Transverse colon (tissue), 4 donors: ENCODE measurements at regions not wholly inside any gene's neighbourhood (a gene's known extent, or its start where the extent isn't known, plus 50 kb on each side); places are given as distances from the start of the nearest gene placed in this dataset.

Experiments
- DNase-seq: peaks from one replicate; pipeline ENCODE4 v3.0.0-alpha.2; 2019
- H3K27ac ChIP-seq, 4 donors: fragments of 200-600 bp; sonication (generic); 2 replicates each; pipeline ENCODE4 v1.5.1; 2016 to 2018; ENCODE audit warnings: inconsistent platforms in 4 of 4
- H3K27me3 ChIP-seq: fragments of 200-600 bp; sonication (generic); 2 replicates; pipeline ENCODE4 v1.5.1; 2017; ENCODE audit warnings: inconsistent platforms
- H3K36me3 ChIP-seq, 4 donors: fragments of 200-600 bp; sonication (generic); 2 replicates each; pipeline ENCODE4 v1.5.1; 2017 to 2019; ENCODE audit warnings: inconsistent platforms in 4 of 4
- H3K4me1 ChIP-seq, 4 donors: fragments of 200-600 bp; sonication (generic); 2 replicates each; pipeline ENCODE4 v1.5.1; 2017 to 2020; ENCODE audit warnings: inconsistent platforms in 4 of 4
- H3K4me3 ChIP-seq, 4 donors: fragments of 200-600 bp; sonication (generic); 1 replicate in 1 of 4; 2 replicates in 3 of 4; pipeline versions ENCODE4 v1.5.1 to v1.6.1; 2017 to 2019; ENCODE audit warnings: inconsistent platforms in 4 of 4
- H3K9me3 ChIP-seq, 2 donors: fragments of 200-600 bp; sonication (generic); 2 replicates each; pipeline ENCODE4 v1.5.1; 2017 to 2019; ENCODE audit warnings: inconsistent platforms in 2 of 2
- CTCF ChIP-seq, 5 experiments: fragments of 200-600 bp in 3 of 5; fragments of 450-650 bp in 2 of 5; sonication (generic) in 3 of 5; IDR thresholded peaks; 1 replicate in 2 of 5; 2 replicates in 3 of 5; pipeline ENCODE4 v1.5.1; 2016 to 2017; ENCODE audit warnings: antibody characterized with exemption in 5 of 5, inconsistent platforms in 3 of 5, mild to moderate bottlenecking in 2 of 5, moderate library complexity in 1 of 5
- EP300 ChIP-seq: sonication (generic); formaldehyde crosslinking; IDR thresholded peaks from one replicate; pipeline ENCODE4 v1.6.1; 2017; ENCODE audit warnings: antibody characterized with exemption, low read depth
- POLR2A ChIP-seq: fragments of 450-650 bp; IDR thresholded peaks from one replicate; pipeline ENCODE4 v1.6.1; 2016; ENCODE audit warnings: antibody characterized with exemption, mild to moderate bottlenecking, moderate library complexity
- POLR2AphosphoS5 ChIP-seq, 3 donors: sonication (generic); formaldehyde crosslinking; IDR thresholded peaks; one replicate each; pipeline ENCODE4 v1.6.1; 2016; ENCODE audit warnings: antibody characterized with exemption in 3 of 3
- WGBS, 2 donors: methylation state at CpG; one replicate each; pipeline ENCODE4 v1.1.5; 2018; ENCODE audit warnings: low coverage in 1 of 2; 5-methylcytosine and 5-hydroxymethylcytosine counted together
- in situ Hi-C, 4 donors: fragments of 200-750 bp; cut with MboI; loops; one replicate each; pipeline versions ENCODE4 v1.15.0 to v1.15.1; 2017; ENCODE audit warnings: low sequenced_read_pairs in 3 of 4, low pct_ligation_motif_present in 1 of 4, low pct_unique_long_range_greater_than_20kb in 1 of 4
- intact Hi-C: fragments of 100-400 bp; cut with DNase I; formaldehyde crosslinking; loops from one replicate; pipeline ENCODE4 v1.15.1; 2023; ENCODE audit warnings: low total_unique reads

- Histone ChIP-seq H3K4me1 (no peaks in the 10 kb centered on the region), H3K36me3 (no peaks in the 10 kb centered on the region), H3K4me3 (no peak overlapping the region), H3K9me3 (no peaks in the 10 kb centered on the region), H3K27ac (no peak overlapping the region), H3K27me3 (no peaks in the 10 kb centered on the region)
- in situ Hi-C loops (no loop called here), intact Hi-C loops (no loop called here)
- TF ChIP-seq EP300 (no peak), CTCF (IDR thresholded peaks at IDR 0.05) (no peak), POLR2A (no peak), POLR2AphosphoS5 (IDR thresholded peaks at IDR 0.05) (no peak)
- WGBS, 2 donors, result 44 to 64% methylated on average over 2 of the region's 2 CpGs
- DNase-seq, result no peak
Observed at GRCh38 chr2:163518762-163519161, 217.0 kb downstream of the FIGN start.

GRCh38 chr2:163515836-163516235 is 220.0 kb downstream of the FIGN start:
- Histone ChIP-seq H3K4me3 (no peak overlapping the region), H3K9me3 (no peaks in the 10 kb centered on the region), H3K27me3 (no peaks in the 10 kb centered on the region), H3K27ac (no peak overlapping the region), H3K4me1 (no peaks in the 10 kb centered on the region), H3K36me3 (no peaks in the 10 kb centered on the region)
- DNase-seq, result no peak
- TF ChIP-seq POLR2A, result no peak
- no peak for TF ChIP-seq CTCF (IDR thresholded peaks at IDR 0.05)
- no peak for TF ChIP-seq POLR2AphosphoS5 (IDR thresholded peaks at IDR 0.05)
- no peak for TF ChIP-seq EP300
- in situ Hi-C loops (no loop called here), intact Hi-C loops (no loop called here)

- no peaks in the 10 kb centered on the region for H3K4me1 ChIP-seq
- DNase-seq, result no peak
- 60 to 79% methylated on average over 1 to 3 of the region's 3 CpGs for WGBS, 2 donors
- in situ Hi-C loops, result no loop called here
- TF ChIP-seq CTCF (IDR thresholded peaks at IDR 0.05) (no peak), POLR2AphosphoS5 (IDR thresholded peaks at IDR 0.05) (no peak), POLR2A (no peak)
- H3K4me3 ChIP-seq, result no peak overlapping the region
- intact Hi-C loops, result no loop called here
- H3K27ac ChIP-seq, result no peak overlapping the region
- H3K9me3 ChIP-seq, result no peaks in the 10 kb centered on the region
- no peaks in the 10 kb centered on the region for H3K27me3 ChIP-seq
- H3K36me3 ChIP-seq, result no peaks in the 10 kb centered on the region
Observed at GRCh38 chr2:163505281-163505680, 230.5 kb downstream of the FIGN start.

- DNase-seq, result no peak
- intact Hi-C loops, result no loop called here
- H3K27ac ChIP-seq, result no peak overlapping the region
- H3K36me3 ChIP-seq, result no peaks in the 10 kb centered on the region
- H3K9me3 ChIP-seq, result no peaks in the 10 kb centered on the region
- in situ Hi-C loops, result no loop called here
- H3K4me3 ChIP-seq, result no peak overlapping the region
- no peaks in the 10 kb centered on the region for H3K4me1 ChIP-seq
- no peaks in the 10 kb centered on the region for H3K27me3 ChIP-seq
- TF ChIP-seq EP300 (no peak), POLR2AphosphoS5 (IDR thresholded peaks at IDR 0.05) (no peak), CTCF (IDR thresholded peaks at IDR 0.05) (no peak), POLR2A (no peak)
- 68 to 72% methylated on average over 11 to 13 of the region's 13 CpGs for WGBS, 2 donors
Observed at GRCh38 chr2:163493359-163494298, 242.2 kb downstream of the FIGN start.
